Epithelial cell of esophagus (primary cell): ENCODE measurements at regions not wholly inside any gene's neighbourhood (a gene's known extent, or its start where the extent isn't known, plus 50 kb on each side); places are given as distances from the start of the nearest gene placed in this dataset.
"Not testable (repeated sequence)": the region's sequence is repeated elsewhere in the genome, so short reads cannot be mapped to it uniquely, and the experiment has no call there.

ENCODE experiments used
- DNase-seq: peaks from one replicate; pipeline ENCODE4 v3.0.0; 2010; ENCODE audit warnings: low read depth
- H3K4me3 ChIP-seq: 2 replicates; pipeline ENCODE4 v1.5.1; 2011; ENCODE audit warnings: mild to moderate bottlenecking, low read length, control low read depth
- TF ChIP-seq, protein P1 (sequence below): IDR thresholded peaks from 2 replicates; pipeline ENCODE4 v1.5.1; 2011; ENCODE audit warnings: low read depth, mild to moderate bottlenecking, low read length, control low read depth, inconsistent platforms; ENCODE audit not compliant: insufficient read depth; ENCODE audit errors: missing control alignments

DNA sequence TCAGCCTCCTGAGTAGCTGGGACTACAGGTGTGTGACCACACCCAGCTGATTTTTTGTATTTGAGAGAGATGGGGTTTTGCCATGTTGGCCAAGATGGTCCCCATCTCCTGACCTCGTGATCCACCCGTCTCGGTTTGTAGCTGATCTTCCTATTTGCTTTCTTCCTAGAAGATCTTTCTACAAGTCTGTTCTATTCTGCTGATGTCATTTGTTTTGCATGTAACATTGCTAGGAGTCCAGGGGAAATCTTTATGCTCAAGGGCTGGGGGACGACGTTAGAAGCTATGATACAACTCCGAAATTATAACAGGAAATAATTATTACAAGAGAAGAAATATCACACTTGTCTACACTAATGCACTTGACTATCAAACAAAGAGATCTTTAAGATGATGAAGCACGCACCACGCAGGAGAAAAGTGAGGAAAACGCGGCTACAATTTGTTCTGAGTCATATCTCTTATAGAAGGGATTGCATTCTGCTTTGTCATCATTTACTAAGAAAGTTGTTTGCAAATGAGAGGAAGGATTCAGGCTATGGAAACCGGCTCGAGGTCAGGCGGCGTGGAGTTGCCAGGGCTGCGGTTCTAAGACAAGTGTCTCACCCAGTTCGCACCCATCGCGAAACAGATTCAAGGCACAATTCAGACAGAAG lies 103.0 kb upstream of the CARD11 start:
- TF ChIP-seq, protein P1, sequence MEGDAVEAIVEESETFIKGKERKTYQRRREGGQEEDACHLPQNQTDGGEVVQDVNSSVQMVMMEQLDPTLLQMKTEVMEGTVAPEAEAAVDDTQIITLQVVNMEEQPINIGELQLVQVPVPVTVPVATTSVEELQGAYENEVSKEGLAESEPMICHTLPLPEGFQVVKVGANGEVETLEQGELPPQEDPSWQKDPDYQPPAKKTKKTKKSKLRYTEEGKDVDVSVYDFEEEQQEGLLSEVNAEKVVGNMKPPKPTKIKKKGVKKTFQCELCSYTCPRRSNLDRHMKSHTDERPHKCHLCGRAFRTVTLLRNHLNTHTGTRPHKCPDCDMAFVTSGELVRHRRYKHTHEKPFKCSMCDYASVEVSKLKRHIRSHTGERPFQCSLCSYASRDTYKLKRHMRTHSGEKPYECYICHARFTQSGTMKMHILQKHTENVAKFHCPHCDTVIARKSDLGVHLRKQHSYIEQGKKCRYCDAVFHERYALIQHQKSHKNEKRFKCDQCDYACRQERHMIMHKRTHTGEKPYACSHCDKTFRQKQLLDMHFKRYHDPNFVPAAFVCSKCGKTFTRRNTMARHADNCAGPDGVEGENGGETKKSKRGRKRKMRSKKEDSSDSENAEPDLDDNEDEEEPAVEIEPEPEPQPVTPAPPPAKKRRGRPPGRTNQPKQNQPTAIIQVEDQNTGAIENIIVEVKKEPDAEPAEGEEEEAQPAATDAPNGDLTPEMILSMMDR: no peak
- DNase-seq: peak; percentile 11
- H3K4me3 ChIP-seq: no peak overlapping the region

DNA sequence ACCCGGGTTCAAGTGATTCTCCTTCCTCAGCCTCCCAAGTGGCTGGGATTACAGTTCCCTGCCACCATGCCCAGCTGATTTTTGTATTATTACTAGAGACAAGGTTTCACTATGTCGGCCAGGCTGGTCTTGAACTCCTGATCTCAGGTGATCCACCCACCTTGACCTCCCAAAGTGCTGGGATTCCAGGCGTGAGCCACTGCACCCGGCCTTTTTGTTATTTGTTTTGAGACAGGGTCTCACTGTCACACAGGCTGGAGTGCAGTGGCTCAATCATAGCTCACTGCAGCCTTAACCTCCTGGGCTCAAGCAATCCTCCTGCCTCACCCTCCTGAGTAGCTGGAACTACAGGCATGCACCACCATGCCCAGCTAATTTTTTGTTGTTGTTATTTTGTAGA lies 104.8 kb upstream of the CARD11 start:
- H3K4me3 ChIP-seq, DNase-seq: not testable (repeated sequence)

DNA sequence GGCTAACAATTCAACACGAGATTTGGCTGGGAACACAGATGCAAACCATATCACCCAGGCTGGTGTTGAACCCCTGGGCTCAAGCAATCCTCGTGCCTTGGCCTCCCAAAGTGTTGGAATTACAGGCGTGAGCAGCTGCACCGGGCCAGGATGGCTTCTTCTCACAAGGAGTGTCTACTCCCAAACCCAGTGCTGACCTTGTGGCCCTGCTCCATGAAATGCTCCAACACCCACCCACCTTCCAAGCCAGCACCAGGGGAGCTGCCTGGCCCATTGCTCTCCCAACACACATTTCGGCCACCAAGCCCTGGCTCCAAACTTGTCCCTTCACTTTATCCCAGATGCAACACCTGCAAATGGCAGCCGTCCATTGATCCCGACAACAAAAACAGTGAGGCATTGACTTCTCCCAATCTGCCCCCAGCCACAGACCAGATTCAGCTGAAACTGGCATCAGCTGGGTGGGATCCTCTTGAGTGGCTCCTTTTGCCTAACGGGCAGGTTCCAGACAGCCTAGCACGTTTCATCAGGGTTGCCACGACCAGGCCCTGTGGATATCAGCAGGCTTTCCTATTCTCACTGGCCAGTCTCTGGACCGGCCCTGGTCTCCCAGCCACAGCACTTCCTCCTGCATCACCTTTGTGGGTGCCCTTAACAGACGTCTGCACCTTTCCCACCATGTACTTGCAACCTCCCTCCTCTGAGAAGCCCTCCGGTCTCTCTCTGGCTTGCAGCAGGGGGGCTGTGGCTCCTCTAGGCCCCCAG lies 105.7 kb upstream of the CARD11 start:
- TF ChIP-seq, protein P1: no peak
- DNase-seq: no peak

DNA sequence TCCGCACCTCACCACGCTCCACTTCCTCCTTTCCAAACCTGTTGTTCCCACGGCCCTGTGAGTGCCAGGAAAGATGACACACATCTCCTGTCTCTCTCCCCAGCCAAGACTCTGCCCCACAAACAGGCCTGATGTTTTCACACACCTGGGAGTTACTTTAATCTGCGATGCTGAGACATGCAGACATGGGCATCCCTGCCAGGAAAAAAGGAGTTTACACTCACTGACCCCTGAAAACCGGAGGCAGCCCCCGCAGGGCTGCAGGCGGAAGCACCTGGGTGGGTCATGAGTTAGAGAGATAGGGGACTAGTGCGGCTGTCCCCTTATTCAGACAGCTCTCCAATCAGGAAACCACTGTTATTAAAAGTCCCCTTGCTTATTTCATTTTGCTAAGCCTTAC lies 106.4 kb upstream of the CARD11 start:
- no peak overlapping the region for H3K4me3 ChIP-seq
- DNase-seq: peak; percentile 29
- TF ChIP-seq, protein P1: no peak

More for the DNA sequence above, 105.7 kb upstream of the CARD11 start:
- H3K4me3 ChIP-seq: no peak overlapping the region

DNA sequence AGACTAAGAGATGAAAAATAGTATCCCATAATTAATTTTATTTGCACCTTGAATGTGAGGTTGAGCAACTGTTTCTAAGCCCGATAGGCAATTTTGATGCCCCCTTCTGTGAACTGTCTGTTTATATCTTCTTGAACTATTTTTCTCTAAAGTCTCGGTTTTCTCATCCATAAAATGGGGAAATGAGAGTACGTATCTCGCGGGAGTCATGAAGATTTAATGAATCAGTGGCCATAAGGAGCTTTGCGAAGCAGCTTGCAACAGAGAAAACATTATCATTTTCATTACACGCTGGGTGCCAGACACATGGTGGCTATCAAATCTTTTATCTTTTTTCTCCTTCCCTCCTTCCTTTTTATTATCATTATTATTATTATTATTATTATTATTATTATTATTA lies 108.1 kb upstream of the CARD11 start:
- TF ChIP-seq, protein P1: no peak
- no peak overlapping the region for H3K4me3 ChIP-seq
- no peak for DNase-seq

DNA sequence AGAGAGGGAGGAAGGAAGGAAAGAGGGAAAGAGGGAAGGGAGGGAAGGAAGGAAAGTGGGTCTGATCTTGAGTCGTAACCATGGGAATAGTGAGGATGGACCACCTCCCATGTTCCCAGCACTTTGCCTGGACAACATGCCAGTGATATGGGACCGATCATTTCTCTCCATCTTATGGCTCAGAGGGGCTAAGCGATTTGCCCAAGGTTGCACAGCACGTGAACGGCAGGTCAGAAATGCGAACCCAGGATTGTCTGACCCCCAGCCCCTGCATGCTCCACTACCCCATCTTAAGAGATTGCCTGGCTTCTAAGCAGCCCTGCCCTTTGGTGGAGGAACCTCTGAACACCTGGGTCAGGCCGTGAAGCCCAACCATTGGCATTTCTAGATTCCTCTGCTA lies 109.0 kb upstream of the CARD11 start:
- no peak for DNase-seq
- TF ChIP-seq, protein P1: no peak

DNA sequence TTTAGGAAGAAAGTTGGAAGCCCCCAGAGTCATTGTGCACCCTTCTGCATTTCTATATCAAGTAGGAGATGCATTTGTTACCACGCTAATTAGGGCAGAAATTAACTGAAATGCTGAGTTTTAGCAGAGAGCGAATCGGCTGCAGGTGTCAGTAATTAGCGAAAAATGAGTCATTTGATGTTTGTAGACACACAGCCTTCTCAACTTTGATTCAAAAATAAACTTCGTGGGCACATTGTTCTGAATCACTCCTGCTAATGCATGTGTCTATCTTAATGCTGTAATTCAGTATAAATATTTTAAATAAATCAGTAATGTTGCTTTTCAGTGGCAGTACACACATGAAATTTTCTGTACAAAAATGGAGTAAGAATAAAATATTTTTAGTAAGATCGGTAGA lies 109.5 kb upstream of the CARD11 start:
- DNase-seq: no peak
- TF ChIP-seq, protein P1: no peak
- no peak overlapping the region for H3K4me3 ChIP-seq

More for the DNA sequence above, 109.0 kb upstream of the CARD11 start:
- no peak overlapping the region for H3K4me3 ChIP-seq
